Suprapubic skin (tissue), 3 donors: ENCODE measurements at regions not wholly inside any gene's neighbourhood (a gene's known extent, or its start where the extent isn't known, plus 50 kb on each side); places are given as distances from the start of the nearest gene placed in this dataset.

ENCODE experiments used
- CTCF ChIP-seq, 2 donors: fragments of 200-600 bp in 1 of 2; fragments of 450-650 bp in 1 of 2; sonication (generic) in 1 of 2; IDR thresholded peaks; one replicate each; pipeline ENCODE4 v1.5.1; 2016 to 2019; ENCODE audit warnings: antibody characterized with exemption in 2 of 2, mild to moderate bottlenecking in 1 of 2, moderate library complexity in 1 of 2
- EP300 ChIP-seq: sonication (generic); formaldehyde crosslinking; IDR thresholded peaks from one replicate; pipeline ENCODE4 v1.6.1; 2017; ENCODE audit warnings: antibody characterized with exemption

- TF ChIP-seq CTCF (IDR thresholded peaks at IDR 0.05) = no peak
- TF ChIP-seq EP300 = no peak
These were observed 98.0 kb upstream of the KCNG1 start for GRCh38 chr20:51120868-51121267.
